GM21717 (cell line): ENCODE measurements at regions not wholly inside any gene's neighbourhood (a gene's known extent, or its start where the extent isn't known, plus 50 kb on each side); places are given as distances from the start of the nearest gene placed in this dataset.

Experiments used
- ATAC-seq: cut with Tn5 transposase; IDR thresholded peaks from one replicate; pipeline ENCODE4 v1.9.1; 2021; ENCODE audit warnings: mild to moderate bottlenecking, moderate library complexity; ENCODE audit not compliant: unreplicated experiment

- no peak for ATAC-seq
Measured at GRCh38 chr9:78781681-78782080, 484.8 kb downstream of the PSAT1 start.

- ATAC-seq, result no peak
Measured at GRCh38 chr9:78782234-78782633, 485.3 kb downstream of the PSAT1 start.

- ATAC-seq, result no peak
Measured at GRCh38 chr9:78782858-78783257, 485.9 kb downstream of the PSAT1 start.

GRCh38 chr9:78783743-78784142 is 486.8 kb downstream of the PSAT1 start:
- no peak for ATAC-seq

- no peak for ATAC-seq
Measured at GRCh38 chr9:78786794-78787193, 489.9 kb downstream of the PSAT1 start.

- no peak for ATAC-seq
Measured at GRCh38 chr9:78788101-78788500, 491.2 kb downstream of the PSAT1 start.

- ATAC-seq, result no peak
Measured at GRCh38 chr9:78791779-78792178, 494.9 kb downstream of the PSAT1 start.

GRCh38 chr9:78792745-78793144 is 495.8 kb downstream of the PSAT1 start:
- no peak for ATAC-seq

GRCh38 chr9:78805771-78806170 is 508.8 kb downstream of the PSAT1 start:
- ATAC-seq, result no peak

GRCh38 chr9:78806492-78807160 is 509.7 kb downstream of the PSAT1 start:
- no peak for ATAC-seq

GRCh38 chr9:78807286-78807685 is 510.4 kb downstream of the PSAT1 start:
- no peak for ATAC-seq

GRCh38 chr9:78808048-78808447 is 511.1 kb downstream of the PSAT1 start:
- ATAC-seq, result no peak

GRCh38 chr9:78811622-78812276 is 514.8 kb downstream of the PSAT1 start:
- no peak for ATAC-seq

GRCh38 chr9:78812665-78813064 is 515.7 kb downstream of the PSAT1 start:
- ATAC-seq, result no peak

- ATAC-seq, result no peak
Measured at GRCh38 chr9:78813602-78814180, 516.8 kb downstream of the PSAT1 start.

- ATAC-seq, result no peak
Measured at GRCh38 chr9:78821126-78821822, 524.3 kb downstream of the PSAT1 start.

- ATAC-seq, result no peak
Measured at GRCh38 chr9:78826527-78826926, 529.6 kb downstream of the PSAT1 start.

- ATAC-seq, result no peak
Measured at GRCh38 chr9:78828521-78828920, 531.6 kb downstream of the PSAT1 start.

GRCh38 chr9:78830301-78830700 is 533.4 kb downstream of the PSAT1 start:
- no peak for ATAC-seq

GRCh38 chr9:78831726-78832125 is 534.8 kb downstream of the PSAT1 start:
- ATAC-seq, result no peak

GRCh38 chr9:78835928-78836450 is 539.1 kb downstream of the PSAT1 start:
- ATAC-seq, result no peak

GRCh38 chr9:78839252-78839651 is 542.3 kb downstream of the PSAT1 start:
- no peak for ATAC-seq
